GM12891 (cell line): ENCODE measurements at regions not wholly inside any gene's neighbourhood (a gene's known extent, or its start where the extent isn't known, plus 50 kb on each side); places are given as distances from the start of the nearest gene placed in this dataset.

ENCODE experiments used
- DNase-seq: peaks from one replicate; pipeline ENCODE4 v3.0.0; 2011; ENCODE audit warnings: low spot score; ENCODE audit not compliant: insufficient read length
- FAIRE-seq: peaks from 2 replicates; lab custom pipeline; 2011; peaks lifted over from hg19 to GRCh38; lab: Jason Lieb, UNC
- PAX5 ChIP-seq: IDR thresholded peaks from 2 replicates; pipeline ENCODE4 v1.6.1; 2011; ENCODE audit warnings: low read length, moderate library complexity, mild to moderate bottlenecking; ENCODE audit not compliant: insufficient read depth, severe bottlenecking
- POLR2A ChIP-seq: IDR thresholded peaks from 2 replicates; pipeline ENCODE4 v1.6.1; 2011; ENCODE audit warnings: low read depth, low read length, control low read depth
- POLR2AphosphoS5 ChIP-seq: IDR thresholded peaks from 2 replicates; pipeline ENCODE4 v1.6.1; 2011; ENCODE audit warnings: low read depth, low read length, control low read depth
- POU2F2 ChIP-seq: IDR thresholded peaks from 2 replicates; pipeline ENCODE4 v1.6.1; 2011; ENCODE audit warnings: low read depth, mild to moderate bottlenecking, control low read depth, low read length, moderate library complexity
- SPI1 ChIP-seq: IDR thresholded peaks from 2 replicates; pipeline ENCODE4 v1.6.1; 2011; ENCODE audit warnings: low read depth, low read length, control low read depth
- TAF1 ChIP-seq: IDR thresholded peaks from 2 replicates; pipeline ENCODE4 v1.6.1; 2011; ENCODE audit warnings: low read depth, low read length, control low read depth

DNA sequence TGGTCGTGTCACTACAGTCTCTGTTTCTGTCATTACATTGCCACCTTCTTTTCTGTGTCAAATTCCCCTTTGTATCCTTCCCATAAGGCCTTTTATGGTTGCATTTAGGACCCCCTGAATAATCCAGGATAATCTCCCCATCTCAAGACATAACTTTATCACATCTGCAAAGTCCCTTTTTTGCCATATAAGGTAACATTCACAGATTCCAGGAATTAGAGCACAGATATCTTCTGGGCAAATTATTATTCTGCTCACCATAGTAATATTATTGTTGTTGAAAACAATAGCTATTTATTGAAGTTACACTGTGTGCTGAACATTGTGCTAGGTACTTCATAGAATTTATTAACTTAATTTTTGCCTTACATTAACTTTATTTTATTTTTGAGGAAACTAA is 159.1 kb downstream of the TFAP2B start:
- FAIRE-seq = no peak
- no peak for TF ChIP-seq POU2F2
- TF ChIP-seq TAF1 = no peak
- TF ChIP-seq POLR2AphosphoS5 = no peak
- TF ChIP-seq SPI1 = no peak
- TF ChIP-seq PAX5 = no peak
- TF ChIP-seq POLR2A = no peak
- DNase-seq = no peak

DNA sequence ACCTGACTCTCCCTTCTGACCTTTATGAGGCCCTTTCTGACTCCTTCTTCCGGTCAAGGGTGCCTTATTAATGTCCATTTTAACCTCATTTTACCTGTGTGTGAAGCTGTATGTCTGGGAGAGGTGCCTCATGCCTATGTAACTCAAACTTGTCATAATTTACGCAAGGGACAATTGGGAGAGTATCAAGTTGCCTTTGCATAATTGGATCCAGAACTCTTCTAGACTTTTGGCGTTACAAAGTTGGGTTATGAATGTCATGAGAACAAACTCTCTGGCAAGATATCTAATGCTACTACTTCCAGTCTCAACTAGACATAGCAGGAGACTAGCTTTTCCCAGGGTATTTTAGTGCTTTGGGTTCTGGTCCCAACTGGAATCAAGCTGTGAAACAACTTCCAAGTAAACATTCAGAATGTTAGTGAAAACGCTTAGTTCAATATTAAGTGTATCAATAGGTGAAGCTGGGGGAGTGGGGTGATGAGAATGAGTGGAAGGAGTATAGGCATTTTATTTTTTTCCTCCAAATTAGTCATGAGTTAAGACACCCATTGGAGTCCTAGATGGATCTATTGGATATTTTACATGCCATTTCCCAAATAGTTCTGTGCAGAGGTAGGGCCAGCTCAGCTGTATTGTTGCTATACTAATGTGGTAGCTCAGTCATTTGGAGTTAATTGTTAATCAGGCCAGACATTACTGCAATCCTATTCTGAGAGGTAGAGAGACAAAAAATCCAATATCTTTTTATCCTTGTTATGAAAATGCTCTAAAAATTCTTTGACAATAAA is 159.9 kb downstream of the TFAP2B start:
- TF ChIP-seq POLR2A = no peak
- no peak for TF ChIP-seq POU2F2
- no peak for TF ChIP-seq SPI1
- no peak for TF ChIP-seq POLR2AphosphoS5
- no peak for TF ChIP-seq PAX5
- TF ChIP-seq TAF1 = no peak
- FAIRE-seq = no peak

DNA sequence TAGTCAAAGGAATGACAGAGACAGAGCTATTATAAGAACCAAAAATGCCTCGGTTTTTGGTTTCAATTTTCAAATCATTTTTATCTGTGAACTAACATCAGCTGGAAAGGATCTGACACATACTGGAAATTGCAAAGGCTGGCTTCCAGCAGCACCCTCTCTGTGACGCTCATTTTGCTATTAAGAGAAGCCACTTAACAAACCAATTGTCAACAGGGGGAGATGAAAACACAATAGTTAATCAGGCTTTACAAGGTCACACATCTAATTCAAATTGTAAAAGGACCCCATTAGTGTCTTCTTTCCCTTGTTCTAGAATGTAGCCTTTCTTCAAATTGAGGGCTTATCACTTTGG is 160.5 kb downstream of the TFAP2B start:
- DNase-seq (no peak), FAIRE-seq (no peak)
- no peak for TF ChIP-seq PAX5
- TF ChIP-seq TAF1 = no peak
- no peak for TF ChIP-seq POLR2AphosphoS5
- TF ChIP-seq POLR2A = no peak
- no peak for TF ChIP-seq POU2F2
- TF ChIP-seq SPI1 = no peak

More for the DNA sequence above, 159.9 kb downstream of the TFAP2B start:
- no peak for DNase-seq

DNA sequence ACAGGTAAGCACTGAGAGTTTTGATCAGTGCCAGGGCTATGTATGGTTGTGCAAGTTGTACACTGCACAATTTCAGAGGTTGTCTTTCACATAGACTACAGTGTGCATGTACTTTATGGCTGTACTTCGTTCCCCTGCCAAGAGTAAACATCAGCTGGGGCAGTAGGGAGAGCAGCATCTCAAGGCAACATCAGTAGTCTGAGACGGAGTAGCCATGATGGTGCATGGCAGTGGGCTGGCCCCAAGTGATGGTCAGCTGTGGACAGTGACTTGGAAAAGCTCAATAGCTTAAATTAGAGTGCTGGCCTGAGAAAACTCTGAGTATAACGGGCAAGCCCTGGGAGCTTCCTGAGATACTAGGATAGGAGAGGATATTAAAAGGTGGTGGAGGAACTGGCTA is 165.5 kb downstream of the TFAP2B start:
- DNase-seq = no peak
- no peak for FAIRE-seq

DNA sequence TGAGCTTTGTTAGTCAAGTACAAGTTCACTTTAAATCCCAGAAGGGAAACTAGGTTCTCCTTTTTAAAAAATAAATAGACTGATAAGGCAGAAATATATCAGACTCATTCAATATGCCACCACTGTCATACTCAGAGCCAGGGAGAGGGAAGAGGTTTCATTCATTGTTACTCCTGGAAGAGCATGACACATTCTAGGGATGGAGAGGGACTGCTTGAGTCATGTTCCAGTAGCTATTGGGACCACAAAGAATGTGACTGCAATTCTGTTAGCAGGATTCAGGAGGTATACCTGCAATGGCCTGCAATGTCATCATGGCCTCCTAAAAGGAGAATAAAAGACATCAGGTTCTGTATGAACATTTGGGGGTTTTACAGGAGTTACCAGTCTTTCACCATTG is 167.6 kb downstream of the TFAP2B start:
- DNase-seq (no peak), FAIRE-seq (no peak)
- no peak for TF ChIP-seq TAF1
- no peak for TF ChIP-seq POLR2A
- no peak for TF ChIP-seq SPI1
- no peak for TF ChIP-seq POLR2AphosphoS5
- TF ChIP-seq PAX5 = no peak
- TF ChIP-seq POU2F2 = no peak

More for the DNA sequence above, 165.5 kb downstream of the TFAP2B start:
- TF ChIP-seq POU2F2 = no peak
- no peak for TF ChIP-seq TAF1
- no peak for TF ChIP-seq POLR2A
- no peak for TF ChIP-seq POLR2AphosphoS5
- no peak for TF ChIP-seq PAX5

DNA sequence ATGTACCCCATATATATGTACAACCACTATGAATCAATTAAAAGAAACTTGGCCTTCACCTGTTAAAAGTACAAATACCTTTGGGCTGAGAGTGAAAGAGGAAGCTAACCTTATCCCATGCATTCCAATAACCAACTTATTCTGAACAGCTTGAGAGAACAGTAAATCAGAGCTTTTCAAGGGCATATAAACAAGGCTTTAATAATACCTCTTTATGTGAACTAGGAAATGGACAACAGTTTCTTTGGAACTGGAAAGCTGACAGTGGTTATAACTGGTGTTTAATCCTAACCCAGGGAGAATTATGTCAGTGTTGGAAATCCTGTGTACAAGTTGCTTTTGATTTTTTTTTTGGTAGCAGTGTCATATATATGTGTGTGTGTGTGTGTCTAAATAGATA is 170.5 kb downstream of the TFAP2B start:
- FAIRE-seq = no peak

DNA sequence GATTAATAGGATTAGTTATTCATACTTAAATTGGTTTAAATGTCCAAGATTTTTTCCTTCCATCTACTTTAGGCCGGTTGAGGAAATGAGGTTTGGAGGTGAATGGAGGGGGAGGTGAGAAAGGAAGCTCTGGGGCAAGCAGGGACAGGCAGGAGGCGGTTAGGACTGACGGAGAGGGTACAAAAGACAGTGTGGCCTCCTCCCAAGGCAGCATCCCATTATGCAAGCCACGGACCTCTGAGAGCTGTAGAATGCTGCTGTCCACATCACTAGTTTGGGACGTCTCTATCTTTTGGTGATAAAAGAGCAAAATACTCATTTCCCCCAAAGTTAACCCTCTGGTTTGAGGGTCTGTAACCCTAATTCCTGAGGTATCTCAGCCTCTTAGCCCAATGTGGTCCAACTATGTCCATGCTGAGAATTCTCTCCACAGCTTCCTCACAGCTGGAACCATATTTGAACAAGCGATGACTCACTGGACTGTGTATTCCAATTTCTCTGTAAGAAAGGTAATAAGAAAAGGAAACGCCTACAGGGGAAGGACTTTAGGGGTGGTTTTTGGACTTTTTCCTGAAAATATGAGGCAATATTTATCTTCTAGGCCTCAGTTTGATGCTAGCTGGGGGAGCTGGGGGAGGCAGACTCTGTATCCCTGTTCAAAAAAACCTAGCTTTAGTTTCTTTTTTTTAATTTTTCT is 172.2 kb downstream of the TFAP2B start:
- no peak for TF ChIP-seq PAX5
- TF ChIP-seq POLR2AphosphoS5 = no peak
- TF ChIP-seq SPI1 = no peak
- TF ChIP-seq POLR2A = no peak
- no peak for TF ChIP-seq POU2F2
- TF ChIP-seq TAF1 = no peak
- FAIRE-seq (no peak), DNase-seq (no peak)

More for the DNA sequence above, 170.5 kb downstream of the TFAP2B start:
- TF ChIP-seq PAX5 = no peak
- no peak for TF ChIP-seq POLR2AphosphoS5
- DNase-seq = no peak

DNA sequence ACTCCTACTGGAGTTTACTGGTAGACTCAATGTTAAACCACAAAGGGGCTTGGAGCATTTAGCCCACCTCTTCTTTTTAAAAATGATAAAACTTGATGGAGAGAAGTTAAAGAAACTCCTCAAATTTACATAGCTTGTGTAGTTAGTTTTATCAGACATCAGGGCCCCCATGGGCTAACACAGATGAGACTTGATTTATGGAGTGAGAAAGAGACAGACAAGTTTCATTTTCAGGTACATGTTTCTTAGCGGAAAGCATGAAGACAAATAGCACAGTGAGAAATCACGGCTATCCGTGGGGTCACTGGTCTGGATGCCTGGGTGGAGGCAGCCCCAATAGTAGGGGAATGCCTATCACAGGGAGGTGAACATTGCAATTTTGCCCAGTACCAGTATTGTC is 173.6 kb downstream of the TFAP2B start:
- TF ChIP-seq POLR2AphosphoS5 (no peak), POLR2A (no peak), TAF1 (no peak), SPI1 (no peak), PAX5 (no peak), POU2F2 (no peak)
- FAIRE-seq (no peak), DNase-seq (no peak)
